Activated T-cell treated with anti-CD3 and anti-CD28 coated beads, Interleukin-2, amount 50 U/mL, for 72 hours (primary cell): ENCODE measurements at regions not wholly inside any gene's neighbourhood (a gene's known extent, or its start where the extent isn't known, plus 50 kb on each side); places are given as distances from the start of the nearest gene placed in this dataset.

Experiments
- ATAC-seq, 2 donors: fragments of 150-1000 bp; cut with Tn5 transposase; replicated peaks in 1 of 2; 2 replicates each; pipeline ENCODE4 v1.10.0; 2021; ENCODE audit warnings: moderate library complexity in 2 of 2, mild to moderate bottlenecking in 1 of 2
- DNase-seq, 2 donors: peaks; one replicate each; pipeline ENCODE4 v3.0.0; 2021 to 2022; ENCODE audit warnings: mixed read lengths in 1 of 2
- H3K27ac Mint-ChIP-seq: one replicate; pipeline ENCODE4 v1.8.0; 2022; ENCODE audit warnings: mild to moderate bottlenecking, moderate library complexity, mixed read lengths
- H3K27me3 Mint-ChIP-seq: one replicate; pipeline ENCODE4 v1.8.0; 2022; ENCODE audit warnings: low read depth, mixed read lengths
- H3K36me3 Mint-ChIP-seq, 2 donors: one replicate each; pipeline ENCODE4 v1.8.0; 2022; ENCODE audit warnings: mixed read lengths in 2 of 2, mild to moderate bottlenecking in 1 of 2; ENCODE audit not compliant: insufficient read depth in 2 of 2
- H3K4me1 Mint-ChIP-seq: one replicate; pipeline ENCODE4 v1.8.0; 2022; ENCODE audit warnings: low read depth, mixed read lengths
- H3K4me3 Mint-ChIP-seq, 2 donors: one replicate each; pipeline ENCODE4 v1.8.0; 2022; ENCODE audit warnings: mild to moderate bottlenecking in 2 of 2, mixed read lengths in 2 of 2, moderate library complexity in 2 of 2
- H3K9me3 Mint-ChIP-seq, 2 donors: one replicate each; pipeline ENCODE4 v1.8.0; 2022; ENCODE audit warnings: mixed read lengths in 2 of 2

GRCh38 chr9:85421641-85422040 lies 320.1 kb downstream of the AGTPBP1 start:
- peaks cover 13% of the 10 kb centered on the region for H3K27me3 Mint-ChIP-seq
- H3K9me3 Mint-ChIP-seq, result no peaks in the 10 kb centered on the region
- H3K36me3 Mint-ChIP-seq, result no peaks in the 10 kb centered on the region
- H3K4me1 Mint-ChIP-seq, result peaks cover 11% of the 10 kb centered on the region
- no peak for ATAC-seq
- peak overlapping the region; percentile 0 for H3K27ac Mint-ChIP-seq
- DNase-seq, result no peak
- H3K4me3 Mint-ChIP-seq, result no peak overlapping the region

GRCh38 chr9:85420750-85421149 lies 321.0 kb downstream of the AGTPBP1 start:
- no peaks in the 10 kb centered on the region for H3K36me3 Mint-ChIP-seq
- no peaks in the 10 kb centered on the region for H3K9me3 Mint-ChIP-seq
- peaks cover 11% of the 10 kb centered on the region for H3K4me1 Mint-ChIP-seq
- DNase-seq (no peak), ATAC-seq (peak in 1 of 2 donors; percentile 43)
- peaks cover 8% of the 10 kb centered on the region for H3K27me3 Mint-ChIP-seq
- peak overlapping the region; percentile 7 for H3K27ac Mint-ChIP-seq
- H3K4me3 Mint-ChIP-seq, result peak overlapping the region; percentile 34 to 42

- Mint-ChIP-seq H3K4me3 (no peak overlapping the region), H3K4me1 (peaks cover 6% of the 10 kb centered on the region), H3K36me3 (no peaks in the 10 kb centered on the region), H3K27me3 (no peaks in the 10 kb centered on the region), H3K27ac (no peak overlapping the region), H3K9me3 (no peaks in the 10 kb centered on the region)
- DNase-seq (no peak), ATAC-seq (no peak)
Measured at GRCh38 chr9:85417674-85418073, 324.1 kb downstream of the AGTPBP1 start.

DNA sequence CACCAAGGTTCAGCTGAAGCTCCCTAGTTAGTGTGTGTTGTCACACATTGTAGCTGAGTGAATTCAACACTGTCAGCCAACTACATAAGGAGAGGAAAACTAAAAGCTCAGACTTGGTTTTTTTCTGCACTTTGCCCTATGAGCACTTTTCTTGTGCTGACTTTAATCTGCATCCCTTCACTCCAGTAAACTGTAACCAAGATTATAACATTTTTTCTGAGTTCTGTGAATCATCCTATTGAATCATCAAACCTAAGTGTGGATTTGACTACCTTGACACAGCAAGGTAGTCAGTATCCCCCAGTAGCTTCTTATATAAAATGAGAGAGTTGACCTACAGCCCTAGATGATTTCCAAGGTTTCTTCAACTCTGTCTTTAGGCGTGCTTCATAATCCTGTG lies 325.0 kb downstream of the AGTPBP1 start:
- Mint-ChIP-seq H3K27ac (no peak overlapping the region), H3K27me3 (peaks cover 8% of the 10 kb centered on the region), H3K4me1 (peaks cover 6% of the 10 kb centered on the region), H3K4me3 (no peak overlapping the region), H3K36me3 (no peaks in the 10 kb centered on the region), H3K9me3 (no peaks in the 10 kb centered on the region)
- DNase-seq (no peak), ATAC-seq (peak; percentile 37 to 58)

DNA sequence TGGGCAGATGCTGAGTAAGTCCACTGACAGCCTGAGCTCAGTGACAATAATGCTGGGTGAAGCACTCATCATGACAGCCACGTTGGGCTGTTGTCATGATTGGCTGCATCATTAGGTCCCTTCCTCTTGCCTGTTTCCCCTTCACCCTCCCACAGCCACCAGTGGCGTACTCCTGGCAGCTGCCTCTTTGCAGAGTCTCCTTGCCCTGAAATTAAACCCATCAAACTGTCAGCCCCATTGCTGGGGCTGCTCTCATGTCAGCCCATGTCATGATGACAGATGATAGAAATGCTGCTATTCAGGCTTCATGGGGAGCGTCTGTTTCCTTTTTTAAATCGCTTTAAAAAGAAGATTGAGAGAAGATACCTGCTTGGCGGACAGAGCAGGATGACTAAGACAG lies 327.4 kb downstream of the AGTPBP1 start:
- H3K36me3 Mint-ChIP-seq, result no peaks in the 10 kb centered on the region
- H3K4me1 Mint-ChIP-seq, result no peaks in the 10 kb centered on the region
- no peak for DNase-seq
- H3K9me3 Mint-ChIP-seq, result no peaks in the 10 kb centered on the region
- no peak overlapping the region for H3K27ac Mint-ChIP-seq
- peaks cover 8% of the 10 kb centered on the region for H3K27me3 Mint-ChIP-seq
- no peak for ATAC-seq
- H3K4me3 Mint-ChIP-seq, result no peak overlapping the region

DNA sequence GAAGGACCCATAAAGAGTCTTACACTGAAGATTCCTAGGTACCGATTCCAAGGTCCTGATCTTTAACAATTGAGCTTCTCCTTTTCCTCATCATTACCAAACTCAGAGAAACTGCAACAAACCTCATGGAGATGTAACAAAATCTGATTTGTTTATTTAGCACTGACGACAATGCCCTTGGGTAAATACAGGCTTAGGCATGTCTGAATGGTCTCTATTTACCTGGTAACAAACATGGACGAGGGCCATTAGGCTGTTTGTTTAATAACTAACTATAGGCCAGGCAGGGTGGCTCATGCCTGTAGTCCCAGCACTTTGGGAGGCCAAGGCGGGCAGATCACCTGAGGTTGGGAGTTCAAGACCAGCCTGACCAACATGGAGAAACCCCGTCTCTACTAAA lies 333.3 kb downstream of the AGTPBP1 start:
- Mint-ChIP-seq H3K36me3 (no peaks in the 10 kb centered on the region), H3K27ac (no peak overlapping the region), H3K9me3 (no peaks in the 10 kb centered on the region), H3K27me3 (peaks cover 8% of the 10 kb centered on the region), H3K4me1 (no peaks in the 10 kb centered on the region), H3K4me3 (no peak overlapping the region)
- DNase-seq (no peak), ATAC-seq (no peak)

DNA sequence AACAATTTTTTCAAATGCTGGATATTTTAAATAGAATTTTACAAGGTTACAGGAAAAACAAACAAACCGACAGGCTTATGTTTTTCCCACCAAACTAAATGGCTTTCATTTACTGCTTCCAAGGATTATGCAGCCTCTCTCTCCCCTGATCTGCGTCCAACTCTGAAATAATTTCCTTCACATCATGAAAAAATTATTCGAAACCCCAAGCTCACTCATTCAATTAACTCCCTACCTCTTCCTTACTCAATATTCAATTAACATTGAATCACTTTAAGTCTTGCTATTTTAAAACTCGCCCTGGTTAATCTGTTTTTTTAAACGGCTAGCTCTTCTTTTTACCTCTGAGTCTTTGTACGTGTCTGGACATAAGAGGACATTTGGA lies 336.2 kb downstream of the AGTPBP1 start:
- Mint-ChIP-seq H3K27me3 (peaks cover 7% of the 10 kb centered on the region), H3K36me3 (no peaks in the 10 kb centered on the region), H3K4me1 (no peaks in the 10 kb centered on the region), H3K9me3 (no peaks in the 10 kb centered on the region), H3K27ac (no peak overlapping the region), H3K4me3 (no peak overlapping the region)
- no peak for DNase-seq
- ATAC-seq, result no peak

DNA sequence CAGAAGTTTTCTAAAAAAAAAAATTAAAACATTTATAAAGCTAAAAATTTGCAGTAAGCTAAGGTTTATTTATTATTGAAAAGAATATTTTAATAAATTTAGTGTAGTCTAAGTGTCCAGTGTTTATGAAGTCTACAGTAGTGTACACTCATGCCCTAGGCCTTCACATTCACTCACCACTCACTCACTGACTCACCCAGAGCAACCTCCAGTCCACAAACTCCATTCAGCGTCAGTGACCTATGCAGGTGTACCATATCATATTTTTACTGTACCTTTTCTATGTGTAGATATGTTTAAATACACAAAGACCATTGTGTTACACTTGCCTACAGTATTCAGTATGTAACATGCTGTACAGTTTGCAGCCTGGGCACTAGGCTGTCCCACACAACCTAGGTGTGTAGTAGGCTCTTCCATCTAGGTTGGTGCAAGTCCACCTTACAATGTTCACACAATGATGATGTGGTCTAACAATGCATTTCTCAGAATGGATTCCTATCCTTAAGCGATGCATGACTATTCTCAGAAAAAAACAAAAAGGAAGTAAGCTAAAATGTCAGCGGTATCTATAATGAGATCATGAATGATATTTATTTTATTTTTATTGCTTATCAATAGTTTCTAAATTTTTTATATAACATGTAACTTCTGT lies 336.7 kb downstream of the AGTPBP1 start:
- Mint-ChIP-seq H3K36me3 (no peaks in the 10 kb centered on the region), H3K4me1 (no peaks in the 10 kb centered on the region), H3K27me3 (peaks cover 7% of the 10 kb centered on the region), H3K27ac (no peak overlapping the region), H3K4me3 (no peak overlapping the region), H3K9me3 (no peaks in the 10 kb centered on the region)
- DNase-seq (no peak), ATAC-seq (no peak)

DNA sequence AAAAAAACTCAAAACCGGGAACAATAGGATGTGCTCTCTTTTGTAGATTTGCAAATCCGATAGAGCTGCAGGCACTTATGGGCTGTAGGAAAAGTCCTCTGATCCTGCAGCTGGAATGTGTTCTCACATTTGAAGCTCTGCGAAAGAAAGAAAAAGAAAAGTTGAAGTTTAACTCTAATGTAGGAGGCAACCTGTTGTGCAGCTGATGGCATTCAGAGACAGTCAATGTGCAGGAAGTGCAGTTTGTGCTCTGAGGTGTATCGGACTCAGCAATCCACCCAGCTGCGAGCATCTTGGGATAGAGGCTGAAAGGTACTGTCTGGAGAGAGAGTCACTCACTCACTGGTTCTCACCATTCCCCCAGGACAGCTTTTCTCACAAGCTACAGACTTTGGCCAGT lies 339.2 kb downstream of the AGTPBP1 start:
- Mint-ChIP-seq H3K27ac (no peak overlapping the region), H3K36me3 (no peaks in the 10 kb centered on the region), H3K4me3 (no peak overlapping the region), H3K9me3 (peaks cover 0 to 2% of the 10 kb centered on the region in 2 donors), H3K4me1 (no peaks in the 10 kb centered on the region), H3K27me3 (peaks cover 14% of the 10 kb centered on the region)
- DNase-seq (no peak), ATAC-seq (no peak)

DNA sequence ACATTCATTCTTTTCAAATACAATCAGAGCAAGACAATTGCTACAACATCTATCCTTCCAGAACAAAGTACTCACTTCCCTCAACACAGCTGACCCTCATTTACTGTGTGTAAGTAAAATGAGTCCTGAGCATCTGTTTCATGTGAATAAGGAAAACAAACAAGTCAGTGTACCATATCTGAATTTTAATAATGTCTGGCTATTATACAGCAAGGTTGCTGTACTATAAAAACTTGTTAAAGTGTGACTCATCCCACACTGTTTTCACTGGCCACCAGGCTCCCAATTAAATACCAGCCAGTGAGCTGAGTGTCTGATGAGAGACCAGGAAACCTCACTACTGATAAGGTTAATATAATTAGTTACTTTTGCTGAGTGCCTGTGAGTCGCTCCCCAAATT lies 339.8 kb downstream of the AGTPBP1 start:
- H3K36me3 Mint-ChIP-seq, result no peaks in the 10 kb centered on the region
- no peaks in the 10 kb centered on the region for H3K4me1 Mint-ChIP-seq
- no peak overlapping the region for H3K27ac Mint-ChIP-seq
- H3K4me3 Mint-ChIP-seq, result no peak overlapping the region
- H3K9me3 Mint-ChIP-seq, result peaks cover 0 to 2% of the 10 kb centered on the region in 2 donors
- DNase-seq, result no peak
- peaks cover 14% of the 10 kb centered on the region for H3K27me3 Mint-ChIP-seq
- ATAC-seq, result no peak

DNA sequence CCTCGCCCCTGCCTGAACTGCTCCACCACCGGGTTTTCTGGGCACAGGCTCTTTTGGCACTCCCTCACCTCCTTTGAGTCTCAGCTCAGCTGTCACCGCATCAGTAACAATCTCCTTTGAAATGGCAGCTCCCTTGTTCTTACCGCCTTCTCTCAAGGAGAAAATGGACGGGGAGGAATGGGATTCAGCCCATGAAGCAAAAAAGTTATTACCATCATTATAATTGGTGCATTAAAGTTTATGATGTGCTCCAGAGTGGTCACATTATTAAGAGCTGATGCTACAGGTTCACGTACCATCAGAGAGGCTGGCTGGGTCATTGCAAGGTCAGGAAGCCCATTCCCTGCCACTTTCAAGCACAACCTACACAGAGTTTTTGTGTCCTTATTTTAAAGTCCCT lies 344.7 kb downstream of the AGTPBP1 start:
- no peaks in the 10 kb centered on the region for H3K36me3 Mint-ChIP-seq
- H3K27ac Mint-ChIP-seq, result no peak overlapping the region
- no peak for ATAC-seq
- DNase-seq, result no peak
- no peak overlapping the region for H3K4me3 Mint-ChIP-seq
- no peaks in the 10 kb centered on the region for H3K4me1 Mint-ChIP-seq
- peaks cover 0 to 2% of the 10 kb centered on the region in 2 donors for H3K9me3 Mint-ChIP-seq
- H3K27me3 Mint-ChIP-seq, result peaks cover 28% of the 10 kb centered on the region

DNA sequence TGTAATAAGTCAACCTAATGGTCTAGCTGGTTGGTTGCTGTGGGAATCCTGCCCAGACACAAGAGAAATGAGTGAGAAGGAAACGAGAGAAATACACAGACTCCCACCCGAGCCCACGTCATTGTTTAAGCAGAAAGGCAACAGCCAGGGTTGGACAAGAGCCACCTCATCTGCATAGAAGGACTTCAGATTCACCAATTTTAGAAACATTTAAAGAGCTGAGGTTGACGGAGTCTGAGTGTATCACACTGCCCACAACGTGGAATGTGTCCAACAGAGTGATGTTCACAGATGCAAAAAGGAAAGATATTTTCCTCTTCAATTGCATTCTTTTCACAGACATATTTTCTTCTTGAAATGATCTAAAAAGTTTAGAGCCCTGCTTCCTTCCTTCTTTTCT lies 349.5 kb downstream of the AGTPBP1 start:
- no peaks in the 10 kb centered on the region for H3K4me1 Mint-ChIP-seq

GRCh38 chr9:85377731-85378289 lies 363.9 kb downstream of the AGTPBP1 start:
- Mint-ChIP-seq H3K4me1 (no peaks in the 10 kb centered on the region), H3K27ac (peak overlapping the region; percentile 71), H3K27me3 (no peaks in the 10 kb centered on the region), H3K9me3 (no peaks in the 10 kb centered on the region), H3K4me3 (no peak overlapping the region), H3K36me3 (no peaks in the 10 kb centered on the region)
- no peak for ATAC-seq
- no peak for DNase-seq

More for the DNA sequence above, 349.5 kb downstream of the AGTPBP1 start:
- Mint-ChIP-seq H3K27me3 (peaks cover 15% of the 10 kb centered on the region), H3K9me3 (no peaks in the 10 kb centered on the region), H3K4me3 (no peak overlapping the region), H3K36me3 (no peaks in the 10 kb centered on the region), H3K27ac (no peak overlapping the region)
- no peak for ATAC-seq
- no peak for DNase-seq

GRCh38 chr9:85368781-85369180 lies 373.0 kb downstream of the AGTPBP1 start:
- DNase-seq (no peak), ATAC-seq (no peak)
- H3K9me3 Mint-ChIP-seq, result no peaks in the 10 kb centered on the region
- no peaks in the 10 kb centered on the region for H3K36me3 Mint-ChIP-seq
- H3K27ac Mint-ChIP-seq, result no peak overlapping the region
- no peaks in the 10 kb centered on the region for H3K4me1 Mint-ChIP-seq
- no peaks in the 10 kb centered on the region for H3K27me3 Mint-ChIP-seq
- H3K4me3 Mint-ChIP-seq, result no peak overlapping the region
